ENCODE measurements at regions not wholly inside any gene's neighbourhood (a gene's known extent, or its start where the extent isn't known, plus 50 kb on each side); places are given as distances from the start of the nearest gene placed in this dataset.

DNA sequence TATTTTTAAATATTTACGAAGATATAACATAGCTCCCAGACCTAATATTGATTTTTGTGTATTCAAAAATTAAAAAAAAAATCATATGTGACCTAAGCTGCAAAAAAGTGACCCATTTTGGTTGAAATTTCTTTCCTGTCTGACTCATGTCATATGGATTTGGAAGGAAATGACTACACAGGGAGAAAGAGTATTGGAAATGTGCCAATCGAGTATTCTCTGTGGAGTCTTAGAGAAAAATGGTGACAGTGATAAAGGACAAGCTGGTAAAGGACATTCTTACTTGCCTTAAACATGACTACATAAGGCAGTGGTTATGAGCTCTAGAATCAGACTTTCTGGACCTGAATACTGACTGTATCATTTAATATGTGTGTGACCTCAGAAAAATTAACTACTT lies 262.9 kb upstream of the PTPRD start:
- TF ChIP-seq, protein P1, sequence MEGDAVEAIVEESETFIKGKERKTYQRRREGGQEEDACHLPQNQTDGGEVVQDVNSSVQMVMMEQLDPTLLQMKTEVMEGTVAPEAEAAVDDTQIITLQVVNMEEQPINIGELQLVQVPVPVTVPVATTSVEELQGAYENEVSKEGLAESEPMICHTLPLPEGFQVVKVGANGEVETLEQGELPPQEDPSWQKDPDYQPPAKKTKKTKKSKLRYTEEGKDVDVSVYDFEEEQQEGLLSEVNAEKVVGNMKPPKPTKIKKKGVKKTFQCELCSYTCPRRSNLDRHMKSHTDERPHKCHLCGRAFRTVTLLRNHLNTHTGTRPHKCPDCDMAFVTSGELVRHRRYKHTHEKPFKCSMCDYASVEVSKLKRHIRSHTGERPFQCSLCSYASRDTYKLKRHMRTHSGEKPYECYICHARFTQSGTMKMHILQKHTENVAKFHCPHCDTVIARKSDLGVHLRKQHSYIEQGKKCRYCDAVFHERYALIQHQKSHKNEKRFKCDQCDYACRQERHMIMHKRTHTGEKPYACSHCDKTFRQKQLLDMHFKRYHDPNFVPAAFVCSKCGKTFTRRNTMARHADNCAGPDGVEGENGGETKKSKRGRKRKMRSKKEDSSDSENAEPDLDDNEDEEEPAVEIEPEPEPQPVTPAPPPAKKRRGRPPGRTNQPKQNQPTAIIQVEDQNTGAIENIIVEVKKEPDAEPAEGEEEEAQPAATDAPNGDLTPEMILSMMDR (IDR thresholded peaks at IDR 0.05) = no peak
- no peak for TF ChIP-seq EZH2 (IDR thresholded peaks at IDR 0.05; ENCODE audit: borderline replicate concordance, insufficient read depth, low read depth, low read length, poor library complexity, severe bottlenecking)

Measured in B cell (primary cell).